Sigmoid colon (tissue), 6 donors: ENCODE measurements at regions not wholly inside any gene's neighbourhood (a gene's known extent, or its start where the extent isn't known, plus 50 kb on each side); places are given as distances from the start of the nearest gene placed in this dataset.

ENCODE experiments used
- DNase-seq: peaks from one replicate; pipeline ENCODE4 v3.0.0-alpha.2; 2019
- H3K27ac ChIP-seq, 4 donors: fragments of 200-600 bp; sonication (generic); one replicate each; pipeline ENCODE4 v1.5.1; 2016 to 2019; ENCODE audit warnings: mild to moderate bottlenecking in 1 of 4
- H3K27me3 ChIP-seq, 3 donors: fragments of 200-600 bp; sonication (generic); one replicate each; pipeline ENCODE4 v1.5.1; 2019; ENCODE audit warnings: mild to moderate bottlenecking in 1 of 3
- H3K36me3 ChIP-seq, 4 donors: fragments of 200-600 bp; sonication (generic); one replicate each; pipeline ENCODE4 v1.5.1; 2016 to 2019
- H3K4me1 ChIP-seq, 4 donors: fragments of 200-600 bp; sonication (generic); one replicate each; pipeline ENCODE4 v1.5.1; 2017 to 2019
- H3K4me3 ChIP-seq, 4 donors: fragments of 200-600 bp; sonication (generic); one replicate each; pipeline ENCODE4 v1.5.1; 2017 to 2019; ENCODE audit warnings: mild to moderate bottlenecking in 2 of 4, moderate library complexity in 1 of 4
- H3K9me3 ChIP-seq, 4 donors: fragments of 200-600 bp in 3 of 4; sonication (generic) in 3 of 4; one replicate each; pipeline versions ENCODE4 v1.5.1 to v1.6.1; 2013 to 2019
- CTCF ChIP-seq, 4 experiments: fragments of 450-650 bp in 3 of 4; fragments of 200-600 bp in 1 of 4; IDR thresholded peaks; one replicate each; pipeline ENCODE4 v1.5.1; 2016 to 2019; ENCODE audit warnings: antibody characterized with exemption in 4 of 4, mild to moderate bottlenecking in 3 of 4, moderate library complexity in 2 of 4
- EP300 ChIP-seq, 4 donors: sonication (generic); formaldehyde crosslinking; IDR thresholded peaks; one replicate each; pipeline ENCODE4 v1.6.1; 2017; ENCODE audit warnings: antibody characterized with exemption in 4 of 4
- POLR2A ChIP-seq, 2 donors: fragments of 450-650 bp; IDR thresholded peaks; one replicate each; pipeline ENCODE4 v1.6.1; 2016; ENCODE audit warnings: antibody characterized with exemption in 2 of 2, mild to moderate bottlenecking in 2 of 2, moderate library complexity in 2 of 2
- POLR2AphosphoS5 ChIP-seq, 4 donors: sonication (generic); formaldehyde crosslinking; IDR thresholded peaks; one replicate each; pipeline ENCODE4 v1.6.1; 2017; ENCODE audit warnings: antibody characterized with exemption in 4 of 4
- WGBS, 2 donors: extraction: QIAGEN DNeasy Blood & Tissue Kit; methylation state at CpG; one replicate each; pipeline ENCODE4 v1.1.7; 2013; 5-methylcytosine and 5-hydroxymethylcytosine counted together
- intact Hi-C: fragments of 100-400 bp; cut with DNase I; formaldehyde crosslinking; loops from one replicate; pipeline ENCODE4 v1.15.1; 2023
- donor health status: healthy with polysubstance abuse.
- donor health status: healthy.

DNA sequence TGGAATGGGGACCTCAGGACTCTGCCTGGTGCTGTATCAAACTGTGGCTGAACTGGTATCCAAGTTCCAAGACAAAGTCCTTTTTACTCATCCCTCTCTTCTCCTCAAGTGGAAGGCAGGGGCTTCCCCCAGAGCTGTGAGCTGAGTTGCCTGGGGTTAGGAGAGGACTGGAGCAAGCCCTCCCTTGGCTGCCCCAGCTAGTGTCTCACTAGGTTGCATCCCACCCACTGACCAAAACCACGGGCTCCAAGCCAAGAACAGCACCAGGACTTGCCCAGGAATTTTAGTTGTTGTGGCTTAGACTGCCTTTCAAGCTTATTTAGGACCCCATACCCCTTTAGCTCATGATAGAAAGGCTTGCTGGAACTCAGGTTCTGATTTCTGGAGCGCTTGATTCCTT lies 158.7 kb upstream of the TNC start:
- H3K9me3 ChIP-seq: no peaks in the 10 kb centered on the region
- 85 to 95% methylated on average over 2 of the region's 2 CpGs for WGBS, 2 donors
- H3K4me1 ChIP-seq: no peaks in the 10 kb centered on the region
- no peak overlapping the region for H3K4me3 ChIP-seq
- no peak for DNase-seq
- H3K36me3 ChIP-seq: no peaks in the 10 kb centered on the region
- TF ChIP-seq CTCF (IDR thresholded peaks at IDR 0.05) (no peak), POLR2A (IDR thresholded peaks at IDR 0.05) (no peak), POLR2AphosphoS5 (IDR thresholded peaks at IDR 0.05) (no peak), EP300 (IDR thresholded peaks at IDR 0.05) (no peak)
- H3K27ac ChIP-seq: no peak overlapping the region
- intact Hi-C loops: no loop called here
- H3K27me3 ChIP-seq: no peaks in the 10 kb centered on the region

GRCh38 chr9:115277301-115277700 lies 159.3 kb upstream of the TNC start:
- Histone ChIP-seq H3K27me3 (no peaks in the 10 kb centered on the region), H3K4me3 (no peak overlapping the region), H3K9me3 (no peaks in the 10 kb centered on the region), H3K4me1 (no peaks in the 10 kb centered on the region), H3K27ac (no peak overlapping the region), H3K36me3 (no peaks in the 10 kb centered on the region)
- intact Hi-C loops: no loop called here
- 61 to 83% methylated on average over 3 of the region's 3 CpGs for WGBS, 2 donors
- TF ChIP-seq POLR2AphosphoS5 (IDR thresholded peaks at IDR 0.05) (no peak), EP300 (IDR thresholded peaks at IDR 0.05) (no peak), POLR2A (IDR thresholded peaks at IDR 0.05) (no peak)
- DNase-seq: no peak

GRCh38 chr9:115278326-115279035 lies 160.5 kb upstream of the TNC start:
- no peaks in the 10 kb centered on the region for H3K27me3 ChIP-seq
- intact Hi-C loops: no loop called here
- no peaks in the 10 kb centered on the region for H3K4me1 ChIP-seq
- no peak for TF ChIP-seq CTCF (IDR thresholded peaks at IDR 0.05)
- DNase-seq: no peak
- H3K27ac ChIP-seq: no peak overlapping the region
- WGBS, 2 donors: 72 to 86% methylated on average over 4 of the region's 4 CpGs
- no peak overlapping the region for H3K4me3 ChIP-seq
- no peaks in the 10 kb centered on the region for H3K36me3 ChIP-seq
- no peaks in the 10 kb centered on the region for H3K9me3 ChIP-seq

- no peak for TF ChIP-seq CTCF (IDR thresholded peaks at IDR 0.05)
- TF ChIP-seq EP300 (IDR thresholded peaks at IDR 0.05): no peak
- no peak for TF ChIP-seq POLR2AphosphoS5 (IDR thresholded peaks at IDR 0.05)
- TF ChIP-seq POLR2A (IDR thresholded peaks at IDR 0.05): no peak
- Histone ChIP-seq H3K27ac (no peak overlapping the region), H3K9me3 (no peaks in the 10 kb centered on the region), H3K4me3 (no peak overlapping the region), H3K4me1 (no peaks in the 10 kb centered on the region), H3K27me3 (no peaks in the 10 kb centered on the region), H3K36me3 (no peaks in the 10 kb centered on the region)
- WGBS, 2 donors: 14 to 63% methylated on average over 1 of the region's 1 CpG
- intact Hi-C loops: no loop called here
- no peak for DNase-seq
These were observed 165.4 kb upstream of the TNC start for GRCh38 chr9:115283395-115283794.

DNA sequence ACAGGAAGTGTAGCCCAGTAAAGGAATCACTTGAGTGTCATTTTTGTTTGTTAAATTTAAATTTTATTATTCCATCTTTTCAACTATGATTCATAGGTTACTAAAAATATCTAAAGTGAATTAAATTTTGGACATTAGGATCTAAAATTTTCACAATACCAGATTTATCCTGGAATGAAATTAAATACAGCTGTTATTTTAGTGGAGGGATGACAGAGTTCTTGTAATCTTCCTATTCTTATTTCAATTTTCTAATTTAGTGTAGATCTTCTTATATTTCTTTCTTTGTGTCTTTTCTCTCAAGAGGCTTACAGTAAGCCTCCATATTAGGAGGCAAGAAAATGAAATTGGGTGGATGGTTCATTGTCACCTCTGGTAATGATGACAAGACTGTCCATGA lies 167.9 kb upstream of the TNC start:
- Histone ChIP-seq H3K27me3 (no peaks in the 10 kb centered on the region), H3K27ac (no peak overlapping the region), H3K36me3 (no peaks in the 10 kb centered on the region), H3K4me1 (no peaks in the 10 kb centered on the region), H3K4me3 (no peak overlapping the region), H3K9me3 (no peaks in the 10 kb centered on the region)
- DNase-seq: no peak
- no peak for TF ChIP-seq EP300 (IDR thresholded peaks at IDR 0.05)
- TF ChIP-seq POLR2A (IDR thresholded peaks at IDR 0.05): no peak
- TF ChIP-seq CTCF (IDR thresholded peaks at IDR 0.05): no peak
- TF ChIP-seq POLR2AphosphoS5 (IDR thresholded peaks at IDR 0.05): no peak
- intact Hi-C loops: no loop called here
